Activated CD4-positive, alpha-beta T cell treated with anti-CD3 and anti-CD28 coated beads, Interleukin-2, amount 50 U/mL, for 1 hour (primary cell): ENCODE measurements at regions not wholly inside any gene's neighbourhood (a gene's known extent, or its start where the extent isn't known, plus 50 kb on each side); places are given as distances from the start of the nearest gene placed in this dataset.

ENCODE experiments used
- DNase-seq: peaks from one replicate; pipeline ENCODE4 v3.0.0-alpha.2; 2020

DNA sequence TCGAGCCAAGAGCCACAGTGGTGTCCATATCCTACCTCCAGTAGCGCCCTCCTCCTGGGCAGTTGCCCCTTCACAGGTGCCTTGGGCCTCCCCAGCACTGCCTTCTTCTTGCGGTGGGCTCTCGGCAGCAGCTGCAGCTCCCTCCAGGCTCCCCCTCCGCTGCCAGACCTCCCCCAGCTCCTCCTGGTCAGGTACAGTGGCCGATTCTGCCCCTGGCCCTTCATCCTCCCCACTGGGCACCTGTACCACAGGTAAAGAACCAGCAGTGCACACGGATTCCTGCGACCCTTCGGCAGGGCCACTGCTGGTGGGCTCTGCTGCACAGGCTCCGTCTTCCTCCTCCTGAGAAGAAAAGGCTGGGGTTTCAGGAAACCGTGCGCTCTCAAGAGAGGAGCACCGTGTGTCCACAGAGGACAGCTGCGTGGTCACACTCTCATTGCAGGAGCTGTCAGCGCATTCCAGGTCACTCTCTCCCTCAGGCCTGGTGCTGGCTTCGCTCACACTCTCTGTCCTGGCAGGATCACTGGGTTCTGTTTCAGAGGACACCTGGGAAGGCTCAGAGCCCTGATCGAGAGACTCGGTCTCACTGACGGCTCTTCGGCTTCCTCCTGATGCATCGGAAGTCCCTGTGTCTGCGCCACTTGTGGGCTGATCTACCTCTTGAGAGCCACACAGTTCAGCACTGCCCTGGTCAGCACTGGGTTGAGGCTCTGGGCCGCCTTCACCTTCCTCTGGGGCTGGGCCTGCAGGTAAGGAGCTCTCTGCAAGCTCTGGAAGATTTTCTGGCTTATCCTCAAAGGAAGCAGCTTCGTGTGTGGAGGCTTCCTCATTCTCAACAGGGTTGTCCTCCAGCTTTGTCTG is 147.4 kb upstream of the STK17B start:
- no peak for DNase-seq

DNA sequence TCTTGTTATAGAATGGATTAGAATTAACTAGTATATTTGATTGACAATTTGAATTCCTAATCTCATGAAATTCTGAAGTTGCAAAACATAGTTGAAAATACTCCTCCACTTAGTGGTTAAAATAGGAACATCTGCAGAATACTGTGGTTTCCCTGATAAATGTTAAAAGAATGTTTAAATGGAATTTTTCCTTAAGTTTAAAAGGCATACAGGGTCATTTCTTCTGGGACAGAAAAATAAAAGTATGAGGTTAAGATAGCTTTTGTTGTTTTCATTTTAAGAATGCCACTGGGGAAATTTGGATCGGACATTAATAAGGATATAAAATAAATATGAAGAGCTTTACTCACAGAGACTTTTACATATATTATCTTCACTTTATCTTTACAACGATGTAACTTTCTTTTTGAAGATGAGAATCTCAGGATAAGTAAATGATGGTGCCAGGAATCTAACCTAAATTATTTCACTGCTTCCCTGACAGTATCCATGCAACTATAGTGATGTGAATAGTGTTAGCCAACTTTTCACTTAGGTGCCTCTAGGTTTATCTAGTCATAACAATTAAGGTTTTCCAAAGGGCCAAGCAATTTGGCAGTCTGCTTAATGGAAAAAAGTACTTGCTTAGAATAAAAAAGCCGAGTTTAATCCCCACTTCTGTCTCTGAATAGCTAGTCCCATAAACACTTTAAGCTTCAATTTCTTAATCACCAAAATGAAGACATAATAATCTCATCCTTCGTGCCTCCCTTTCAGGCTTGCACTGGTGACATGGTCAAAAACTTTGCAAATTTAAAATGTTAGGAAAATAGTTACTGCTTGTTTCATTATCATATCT is 151.8 kb upstream of the STK17B start:
- no peak for DNase-seq

DNA sequence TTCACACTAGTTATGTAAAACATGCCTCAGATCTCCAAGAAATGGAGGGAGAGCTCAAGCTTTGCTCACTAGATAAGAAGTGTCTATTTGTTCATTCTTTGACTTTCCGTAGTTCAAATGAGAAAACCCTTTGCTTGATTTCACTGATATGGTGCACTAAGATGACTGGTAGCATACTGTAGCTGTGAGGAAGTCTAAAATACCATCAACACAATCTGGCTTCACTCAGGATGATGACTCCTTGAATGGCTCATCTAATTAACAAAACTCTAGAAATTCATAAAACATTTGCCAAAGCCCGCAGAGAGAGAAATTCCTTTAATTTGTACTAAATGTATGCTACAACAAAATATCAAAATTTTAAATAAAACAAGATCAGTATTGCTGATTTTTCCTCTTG is 152.8 kb upstream of the STK17B start:
- no peak for DNase-seq

DNA sequence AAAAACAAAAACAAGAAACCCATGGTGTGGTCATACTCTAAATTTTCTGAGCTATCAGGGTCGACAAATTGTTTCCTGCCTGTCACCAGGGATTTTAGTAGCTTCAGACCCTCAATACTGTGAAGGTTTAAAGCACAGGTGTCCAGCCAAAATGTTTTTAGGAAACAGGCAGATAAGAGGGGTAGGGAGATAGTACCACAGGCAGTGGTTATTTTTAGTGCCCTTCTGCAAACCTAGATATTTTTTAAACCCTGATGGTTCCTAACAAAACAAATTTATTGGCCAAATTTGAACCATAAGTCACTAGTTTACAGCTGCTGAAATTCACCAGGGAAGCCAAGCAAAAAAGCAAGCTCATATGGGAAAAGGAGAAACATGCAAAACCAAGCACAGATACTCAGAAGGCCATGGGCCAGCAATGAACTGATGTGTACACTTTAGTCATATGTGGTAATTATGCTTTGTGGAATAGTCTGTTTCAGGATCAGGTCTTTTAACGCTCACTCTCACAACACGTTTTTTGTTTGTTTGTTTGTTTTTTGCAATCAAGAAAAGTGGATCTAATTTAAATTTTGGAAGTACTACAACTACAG is 156.8 kb upstream of the STK17B start:
- no peak for DNase-seq

DNA sequence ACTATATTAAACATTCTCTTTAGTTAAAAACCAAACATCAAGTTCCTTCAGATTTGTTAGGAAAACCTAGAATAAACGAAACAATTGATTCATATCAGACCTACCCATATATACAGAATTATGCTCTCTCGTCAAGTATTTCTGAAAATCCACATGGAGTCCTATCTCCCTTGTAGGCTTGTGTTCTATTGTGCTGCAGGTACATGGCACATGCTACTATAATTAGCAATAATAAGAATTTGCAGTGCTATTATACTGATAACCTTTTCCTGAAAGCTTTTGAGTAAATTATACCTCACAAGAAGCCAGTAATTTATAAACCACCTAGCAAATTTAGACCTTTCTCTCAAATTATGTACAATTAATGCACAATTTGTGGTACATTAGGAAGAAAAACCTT is 158.6 kb upstream of the STK17B start:
- DNase-seq = no peak

DNA sequence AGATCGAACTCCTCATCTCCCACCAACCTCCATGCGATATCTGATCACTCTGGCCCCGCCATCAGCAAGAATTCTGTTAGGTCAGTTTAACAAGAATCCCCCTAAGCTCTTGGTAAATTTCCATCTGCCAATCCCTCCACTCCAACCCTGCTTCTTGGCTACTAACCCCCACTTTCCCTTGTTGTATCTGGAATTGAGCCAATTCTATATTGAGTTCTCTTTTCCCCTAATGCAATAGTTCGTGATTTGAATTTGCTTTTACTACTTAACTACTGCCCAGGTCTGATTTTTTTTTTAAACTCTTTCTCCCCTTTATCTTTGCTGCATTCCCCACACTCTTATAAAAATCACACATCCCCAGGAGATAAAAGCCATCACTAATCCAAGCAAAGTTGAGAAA is 159.3 kb upstream of the STK17B start:
- no peak for DNase-seq

DNA sequence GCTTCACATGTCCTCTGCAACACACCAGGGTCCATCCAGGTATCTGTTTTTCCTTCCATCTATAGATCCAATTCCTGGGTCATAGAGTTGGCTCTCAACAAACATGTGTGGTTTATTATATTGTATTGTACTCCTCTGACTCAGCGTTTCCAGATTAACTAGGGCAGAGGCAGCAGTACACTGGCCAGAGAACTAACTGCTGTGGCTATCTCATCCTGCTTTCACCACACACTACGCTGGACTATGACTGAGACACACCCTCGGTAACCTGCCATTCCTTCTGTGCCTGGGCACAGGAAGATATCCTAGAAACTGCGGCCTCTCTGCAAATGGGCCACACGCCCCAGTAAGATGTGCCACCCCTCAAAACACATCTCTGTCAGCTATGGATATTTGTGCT is 159.8 kb upstream of the STK17B start:
- no peak for DNase-seq

DNA sequence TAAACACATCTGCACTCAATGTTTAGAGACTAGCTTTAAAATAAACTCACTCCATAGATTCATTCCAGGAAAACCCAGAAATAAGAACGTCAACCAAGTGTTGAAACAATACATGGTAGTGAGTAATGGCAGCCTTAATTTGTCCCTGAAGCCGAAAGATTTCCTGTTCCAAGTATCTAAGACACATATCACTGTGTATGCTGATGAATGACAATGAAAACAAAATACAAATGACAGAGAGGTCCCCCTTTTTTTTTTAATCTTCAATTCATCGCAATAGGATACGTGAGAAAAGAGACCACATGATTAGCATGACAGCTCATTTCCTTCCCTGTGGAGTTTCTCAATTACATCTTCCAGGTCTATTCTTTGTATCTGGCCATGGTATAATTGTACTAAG is 160.5 kb upstream of the STK17B start:
- no peak for DNase-seq

DNA sequence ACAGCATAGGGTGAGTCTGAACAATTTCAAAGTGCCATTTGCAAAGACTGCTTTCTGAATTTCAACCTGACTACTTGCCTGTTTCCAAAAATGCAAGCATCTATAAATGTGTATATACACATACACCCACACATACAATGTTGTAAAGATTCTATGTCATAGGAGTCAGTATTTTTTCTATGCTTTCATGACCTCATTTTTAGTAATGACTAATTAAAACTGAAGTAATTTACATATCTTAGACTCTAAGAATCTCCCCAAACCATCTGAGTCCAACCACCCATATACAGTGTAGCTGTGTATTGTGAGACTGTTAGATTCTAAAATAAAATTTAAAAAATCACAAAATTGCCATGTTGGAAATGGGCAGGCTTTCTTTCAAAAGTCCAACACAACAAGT is 162.0 kb upstream of the STK17B start:
- no peak for DNase-seq

DNA sequence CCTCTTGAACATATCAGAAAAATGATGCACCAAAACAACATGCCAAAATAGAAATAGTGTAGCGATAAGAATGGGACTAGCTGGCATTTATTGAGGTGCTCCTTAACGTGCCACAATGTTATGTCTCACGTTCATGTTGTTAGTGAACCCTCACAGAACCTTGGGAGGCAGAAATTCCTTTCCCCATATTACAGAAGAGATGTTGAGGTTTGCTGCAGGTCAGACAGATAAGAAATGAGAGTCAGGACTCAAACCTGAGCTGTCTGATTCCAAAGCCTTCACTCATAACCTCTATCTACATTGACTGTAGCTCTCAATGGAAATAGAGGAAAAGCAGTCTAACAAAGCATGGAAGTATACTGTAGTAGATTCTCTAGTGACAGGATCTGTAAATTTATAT is 163.3 kb upstream of the STK17B start:
- no peak for DNase-seq

DNA sequence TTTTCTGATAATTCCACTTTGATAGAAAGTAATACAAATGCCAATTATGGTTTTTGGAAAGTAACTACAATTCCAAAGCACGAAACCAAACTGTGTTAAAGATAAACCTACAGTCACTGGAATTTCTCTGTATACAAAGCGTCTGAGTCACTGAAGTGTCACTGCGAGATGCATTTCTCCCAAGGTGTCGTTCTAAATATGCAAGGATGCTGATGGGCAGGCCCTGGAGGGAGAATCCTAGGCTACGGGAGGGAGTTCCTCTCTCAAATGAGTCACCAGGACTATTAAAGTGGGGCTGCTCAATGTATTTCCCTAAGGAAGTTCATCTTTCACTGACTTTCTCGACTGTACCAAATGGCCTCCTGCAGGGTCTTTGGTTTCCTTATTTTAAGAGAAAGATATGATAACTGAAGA is 163.8 kb upstream of the STK17B start:
- no peak for DNase-seq

DNA sequence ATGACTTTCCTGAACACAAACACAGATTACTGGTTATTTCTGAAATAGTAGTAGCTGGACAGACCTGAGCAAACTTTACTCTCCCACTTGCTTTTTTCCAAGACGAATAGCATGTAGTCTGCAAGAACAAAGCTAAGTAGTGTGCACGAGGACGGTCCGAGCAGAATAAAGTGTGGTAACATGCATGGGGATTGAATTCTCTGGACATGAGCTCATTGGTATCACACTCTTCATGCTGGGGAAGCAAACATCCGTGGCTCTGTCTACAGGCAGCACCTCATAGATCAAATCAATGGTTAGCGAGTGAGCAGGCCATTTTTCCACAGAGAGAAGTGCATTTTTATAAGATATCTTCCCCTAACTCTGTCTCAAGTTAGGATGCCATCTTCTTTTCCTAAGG is 164.8 kb upstream of the STK17B start:
- no peak for DNase-seq

DNA sequence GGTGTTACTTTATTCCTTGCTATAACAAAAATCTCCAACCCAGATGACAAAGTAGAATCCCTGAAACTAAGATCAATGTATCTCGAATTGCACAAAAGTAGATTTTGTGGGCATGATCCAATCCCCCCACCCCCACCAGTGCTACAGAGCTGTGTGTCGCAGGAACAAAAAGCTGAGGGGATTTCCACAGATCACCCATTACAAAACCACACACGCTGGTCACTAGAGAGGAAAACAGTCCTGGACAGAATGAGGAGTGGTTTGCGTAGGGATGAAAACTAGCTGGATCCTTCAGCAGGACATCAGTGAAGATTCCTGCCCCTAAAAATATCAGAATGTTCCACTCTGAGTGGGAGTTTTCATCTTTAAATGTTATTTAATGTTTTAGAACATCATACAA is 165.3 kb upstream of the STK17B start:
- DNase-seq = no peak

DNA sequence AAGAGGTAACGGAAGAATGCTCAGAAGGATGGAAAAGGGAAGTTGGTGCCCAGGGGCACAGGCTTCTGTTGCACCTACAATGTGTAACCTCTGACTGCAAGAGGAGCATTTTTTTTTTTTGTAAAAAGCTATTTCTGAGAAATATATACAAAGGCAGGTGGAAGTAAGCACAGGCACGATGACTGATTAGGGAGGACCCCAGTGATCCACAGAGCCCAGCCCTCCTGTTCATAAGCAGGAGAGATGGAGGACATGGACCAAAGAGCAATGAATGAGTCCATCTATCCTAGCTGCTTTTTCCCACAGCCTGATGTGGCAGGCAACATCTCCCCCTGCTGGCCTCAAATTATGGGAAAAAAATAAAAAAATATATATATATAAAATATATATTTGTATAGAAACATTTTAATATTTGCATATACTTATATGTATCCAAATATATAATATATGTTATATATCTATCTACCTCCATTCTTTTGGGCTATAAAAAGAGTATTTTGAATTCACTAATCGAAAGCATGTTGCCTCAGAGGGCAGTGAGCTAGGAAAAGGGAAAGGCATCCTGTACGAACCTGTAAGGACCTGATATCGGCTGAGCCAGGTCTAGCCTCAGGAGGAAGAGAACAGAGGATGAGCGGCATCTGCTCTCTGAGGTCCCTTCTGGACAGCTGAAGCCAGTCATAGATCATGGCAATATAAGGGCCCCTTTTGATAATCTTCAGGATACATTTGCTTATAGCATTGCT is 166.0 kb upstream of the STK17B start:
- peak; percentile 7 for DNase-seq

DNA sequence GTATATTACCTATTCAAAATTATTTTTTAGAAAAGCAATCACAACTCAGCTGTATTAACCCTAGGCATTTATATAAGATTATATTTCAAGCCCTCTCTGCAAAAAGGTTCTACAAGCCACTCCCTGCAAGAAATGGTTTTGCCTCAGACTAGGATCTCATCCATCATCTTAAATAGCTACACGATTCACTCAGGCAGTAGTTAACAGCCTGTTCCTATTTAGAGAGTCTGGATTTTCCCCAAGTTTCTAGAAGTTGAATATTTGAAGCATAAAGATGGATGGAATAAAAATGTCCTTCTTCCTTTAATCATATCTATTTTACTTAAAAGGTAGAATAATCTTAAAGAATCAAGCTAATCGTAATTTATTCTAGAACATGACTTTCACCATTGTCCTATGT is 167.1 kb upstream of the STK17B start:
- no peak for DNase-seq

DNA sequence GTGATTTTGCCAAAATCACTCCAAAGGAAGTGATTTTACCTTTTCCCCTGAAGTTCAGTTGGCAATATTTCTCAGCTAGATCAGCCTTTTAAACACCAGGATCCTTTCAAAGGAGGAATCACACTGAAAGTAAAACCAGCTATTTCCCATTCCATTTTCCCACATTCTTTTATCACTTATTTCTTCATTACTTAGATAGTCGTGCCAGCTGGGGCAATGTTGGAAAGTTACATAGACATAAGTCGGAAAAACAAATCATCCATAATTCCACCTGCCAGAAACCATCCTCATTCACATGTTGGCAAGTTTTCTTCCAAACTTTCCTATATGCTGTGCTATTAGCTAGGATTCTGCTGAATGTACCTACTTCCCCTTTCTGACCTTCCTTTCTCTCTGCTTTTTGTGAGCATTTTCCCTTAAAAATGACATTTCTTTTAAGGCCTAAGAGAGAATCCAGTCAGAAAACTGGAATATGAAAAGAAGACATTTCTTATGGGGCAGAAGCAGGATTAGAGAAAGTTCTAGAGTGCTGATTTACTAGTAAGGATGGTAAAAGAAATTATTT is 170.0 kb upstream of the STK17B start:
- no peak for DNase-seq

DNA sequence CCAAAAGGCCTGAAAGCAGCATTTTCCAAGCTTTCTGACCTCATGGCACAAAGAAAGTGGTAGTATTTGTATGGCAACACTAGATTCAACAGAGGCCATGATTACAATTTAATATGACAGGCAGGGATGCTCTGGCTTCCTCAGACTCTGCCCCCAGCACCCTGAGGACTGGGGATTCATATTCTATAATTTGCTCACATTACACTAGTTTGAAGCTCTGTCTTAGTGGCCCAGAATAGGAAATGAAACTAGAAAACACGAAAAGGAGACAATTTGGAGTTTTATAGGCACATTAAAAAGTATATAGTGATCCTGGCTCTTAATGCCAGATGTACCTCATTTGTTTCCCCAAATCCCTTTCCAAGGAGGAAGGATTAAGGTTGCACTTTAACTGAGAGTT is 173.0 kb upstream of the STK17B start:
- DNase-seq = no peak

DNA sequence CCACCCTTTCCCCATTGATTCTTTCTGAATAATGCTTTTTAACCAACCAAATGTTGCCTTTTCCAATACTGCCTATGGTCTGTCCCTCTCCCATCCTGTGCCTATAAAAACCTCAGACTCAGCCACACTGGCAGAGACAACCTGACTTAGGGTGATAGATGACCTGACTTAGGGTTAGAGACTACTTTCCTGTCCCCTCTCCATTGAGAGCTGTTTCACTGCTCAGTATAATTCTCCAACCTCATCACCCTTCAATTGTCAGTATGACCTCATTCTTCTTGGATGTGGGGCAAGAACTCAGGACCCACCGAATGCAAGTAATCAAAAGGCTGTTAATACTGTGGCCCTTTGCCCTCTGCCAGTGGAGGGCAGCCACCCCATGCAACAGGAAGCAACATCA is 182.3 kb upstream of the STK17B start:
- no peak for DNase-seq

DNA sequence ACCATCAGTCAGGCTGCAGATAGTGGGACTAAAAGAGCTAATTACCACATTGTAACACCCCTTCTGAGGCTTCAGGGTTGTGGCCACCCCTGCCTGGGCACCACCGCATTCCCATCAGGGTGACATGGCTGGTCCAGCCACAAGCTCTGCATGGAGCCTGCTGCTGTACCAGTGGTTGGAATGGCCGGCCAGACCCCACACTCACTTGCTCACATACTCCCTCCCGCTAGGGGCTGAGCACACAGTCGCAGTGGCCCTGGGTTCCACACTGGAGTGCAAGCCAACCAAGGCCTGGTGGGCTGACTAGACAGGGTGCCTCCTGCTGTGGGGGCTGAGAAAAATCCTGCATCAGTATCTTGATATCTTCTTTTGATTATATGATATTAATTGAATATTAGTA is 182.8 kb upstream of the STK17B start:
- DNase-seq = no peak

DNA sequence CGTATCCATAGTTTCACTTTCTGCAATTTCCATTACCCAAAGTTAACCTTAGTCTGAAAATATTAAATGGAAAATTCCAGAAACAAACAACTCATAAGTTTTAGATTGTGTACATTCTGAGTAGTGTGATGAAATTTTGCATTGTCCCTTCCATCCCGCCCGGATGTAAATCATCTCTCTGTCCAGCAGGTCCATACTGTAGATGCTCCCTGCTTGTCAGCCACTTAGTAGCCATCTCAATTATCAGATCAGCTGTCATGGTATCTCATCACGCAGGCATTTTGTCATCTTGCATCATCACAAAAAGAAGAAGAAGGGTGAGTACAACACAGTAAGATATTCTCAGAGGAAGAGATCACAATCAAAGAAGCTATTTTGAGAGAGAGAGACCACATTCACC is 185.0 kb upstream of the STK17B start:
- no peak for DNase-seq

DNA sequence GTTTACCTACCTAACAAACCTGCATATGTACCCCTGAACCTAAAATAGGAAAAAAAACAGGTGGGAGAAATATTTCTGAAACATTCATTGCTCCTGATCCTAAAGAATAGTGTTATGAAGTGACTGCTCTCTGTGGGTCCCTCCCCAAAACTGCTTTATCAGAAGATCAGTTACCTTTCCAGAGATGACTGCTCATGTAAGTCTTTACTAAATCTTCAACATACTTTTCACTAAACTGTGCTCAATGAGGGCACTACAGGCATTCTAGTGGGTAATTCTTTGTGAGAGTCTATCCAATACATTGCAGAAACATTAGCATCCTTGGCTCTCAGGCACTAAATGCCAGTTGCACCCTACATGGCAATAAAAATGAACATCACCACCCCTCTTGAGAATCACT is 189.3 kb upstream of the STK17B start:
- DNase-seq = no peak

DNA sequence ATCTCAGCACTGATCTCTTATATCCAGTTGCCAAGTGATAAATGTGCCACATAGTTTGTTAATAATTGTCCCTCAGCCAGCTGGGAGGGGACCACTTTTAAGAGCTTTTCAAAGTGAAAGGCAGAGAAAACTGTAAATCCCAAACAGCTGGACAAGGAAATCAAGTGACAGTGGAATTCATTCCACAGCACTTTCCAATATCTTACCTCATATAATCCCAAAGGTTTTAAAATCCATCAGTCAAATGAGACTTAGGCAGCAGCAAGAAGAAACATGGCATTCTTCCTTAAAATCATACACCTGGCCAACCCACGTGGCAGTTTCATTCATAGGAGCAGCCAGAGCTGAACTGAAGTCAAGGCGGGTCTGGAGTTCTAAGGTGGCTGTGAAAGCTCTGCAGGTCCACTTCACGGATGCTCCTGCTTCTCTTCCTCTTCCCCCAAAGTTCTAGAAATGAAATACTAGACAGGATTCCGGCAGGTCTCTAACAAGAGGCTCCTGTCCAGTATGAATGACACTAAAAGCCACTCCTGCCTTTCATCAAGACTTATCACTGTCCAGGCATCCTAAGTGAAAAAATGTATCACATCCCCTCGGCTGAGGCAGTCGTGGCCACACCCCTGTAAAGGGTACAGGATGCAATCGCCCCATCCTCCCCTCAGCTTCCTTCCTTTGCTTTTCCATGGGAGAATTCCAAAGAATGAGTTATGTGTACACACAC is 190.4 kb upstream of the STK17B start:
- no peak for DNase-seq
